Spleen (tissue), 11 donors: ENCODE measurements at regions not wholly inside any gene's neighbourhood (a gene's known extent, or its start where the extent isn't known, plus 50 kb on each side); places are given as distances from the start of the nearest gene placed in this dataset.

ENCODE experiments used
- DNase-seq: peaks from one replicate; pipeline ENCODE4 v3.0.0-alpha.2; 2020
- H3K27ac ChIP-seq, 8 donors: fragments of 200-600 bp; sonication (generic) in 7 of 8; 1 replicate in 4 of 8; 2 replicates in 4 of 8; pipeline versions ENCODE4 v1.5.0 to v1.8.0; 2016 to 2021; ENCODE audit warnings: inconsistent platforms in 4 of 8, mild to moderate bottlenecking in 4 of 8, moderate library complexity in 1 of 8
- H3K27me3 ChIP-seq, 7 donors: fragments of 200-600 bp; sonication (generic) in 6 of 7; replicated peaks in 1 of 7; 1 replicate in 4 of 7; 2 replicates in 3 of 7; pipeline versions ENCODE4 v1.5.0 to v1.8.0; 2016 to 2021; ENCODE audit warnings: inconsistent platforms in 3 of 7, mild to moderate bottlenecking in 1 of 7
- H3K36me3 ChIP-seq, 6 donors: fragments of 200-600 bp; sonication (generic) in 5 of 6; 1 replicate in 4 of 6; 2 replicates in 2 of 6; pipeline versions ENCODE4 v1.5.0 to v1.8.0; 2016 to 2021; ENCODE audit warnings: inconsistent platforms in 2 of 6
- H3K4me1 ChIP-seq, 6 donors: fragments of 200-600 bp; sonication (generic) in 5 of 6; 1 replicate in 3 of 6; 2 replicates in 3 of 6; pipeline versions ENCODE4 v1.5.0 to v1.8.0; 2016 to 2021; ENCODE audit warnings: inconsistent platforms in 3 of 6
- H3K4me3 ChIP-seq, 8 donors: fragments of 200-600 bp; sonication (generic) in 7 of 8; 1 replicate in 4 of 8; 2 replicates in 4 of 8; pipeline versions ENCODE4 v1.5.0 to v1.8.0; 2016 to 2021; ENCODE audit warnings: inconsistent platforms in 4 of 8, mild to moderate bottlenecking in 4 of 8, moderate library complexity in 2 of 8
- H3K9me3 ChIP-seq, 8 donors: fragments of 200-600 bp; sonication (generic) in 7 of 8; 1 replicate in 4 of 8; 2 replicates in 4 of 8; pipeline versions ENCODE4 v1.5.0 to v1.8.0; 2016 to 2021; ENCODE audit warnings: inconsistent platforms in 4 of 8
- CTCF ChIP-seq, 11 experiments: fragments of 200-600 bp in 7 of 11; fragments of 450-650 bp in 4 of 11; sonication (generic) in 4 of 11; IDR thresholded peaks in 8 of 11; conservative IDR thresholded peaks in 3 of 11; 1 replicate in 7 of 11; 2 replicates in 4 of 11; pipeline versions ENCODE4 v1.4.0 to v1.8.0; 2016 to 2021; ENCODE audit warnings: antibody characterized with exemption in 11 of 11, inconsistent platforms in 4 of 11, mild to moderate bottlenecking in 1 of 11
- POLR2A ChIP-seq, 3 donors: fragments of 450-650 bp; IDR thresholded peaks; one replicate each; pipeline ENCODE4 v1.5.1; 2017; ENCODE audit warnings: antibody characterized with exemption in 3 of 3, mild to moderate bottlenecking in 1 of 3
- POLR2AphosphoS5 ChIP-seq, 3 donors: sonication (generic); formaldehyde crosslinking; IDR thresholded peaks; one replicate each; pipeline ENCODE4 v1.5.1; 2017; ENCODE audit warnings: antibody characterized with exemption in 3 of 3
- WGBS, 5 donors: extraction: QIAGEN DNeasy Blood & Tissue Kit in 3 of 5; methylation state at CpG; one replicate each; pipeline versions ENCODE4 v1.1.5 to v1.1.7; 2013 to 2018; 5-methylcytosine and 5-hydroxymethylcytosine counted together
- intact Hi-C: fragments of 100-400 bp; cut with DNase I; formaldehyde crosslinking; loops from one replicate; pipeline ENCODE4 v1.15.0; 2023; ENCODE audit warnings: low total_unique reads
- donor health status: healthy with polysubstance abuse.
- donor health status: DM: no; HTN: no; CAD: no; lungs with moderate emphysema.
- donor health status: DM: no; HTN: no; CAD: no.
- donor health status: Bipolar disorder and iron deficiency.
- donor health status: healthy.
- donor health status: DM: no; HTN: no; CAD: no.
- donor health status: DM: yes; HTN: yes; CAD: no.

- Histone ChIP-seq H3K9me3 (peaks cover 0 to 14% (median 4%) of the 10 kb centered on the region in 8 donors), H3K36me3 (no peaks in the 10 kb centered on the region), H3K27ac (no peak overlapping the region), H3K4me1 (no peaks in the 10 kb centered on the region), H3K4me3 (no peak overlapping the region), H3K27me3 (peaks cover 0 to 6% (median 0%) of the 10 kb centered on the region in 7 donors)
- intact Hi-C loops: no loop called here
- TF ChIP-seq POLR2A (IDR thresholded peaks at IDR 0.05): no peak
- no peak for TF ChIP-seq POLR2AphosphoS5 (IDR thresholded peaks at IDR 0.05)
- TF ChIP-seq CTCF (IDR thresholded peaks at IDR 0.05 in 8 of 11, conservative IDR thresholded peaks at IDR 0.05 in 3 of 11): no peak
- 16 to 33% (median 19%) methylated on average over 1 of the region's 1 CpG for WGBS, 5 donors
- DNase-seq: no peak
These were observed 343.9 kb upstream of the CADM1 start for GRCh38 chr11:115848080-115848479.

GRCh38 chr11:115845872-115846271 lies 341.7 kb upstream of the CADM1 start:
- WGBS, 5 donors: 79 to 100% (median 96%) methylated on average over 1 of the region's 1 CpG
- no peak overlapping the region for H3K4me3 ChIP-seq
- no peaks in the 10 kb centered on the region for H3K4me1 ChIP-seq
- peaks cover 0 to 6% (median 0%) of the 10 kb centered on the region in 7 donors for H3K27me3 ChIP-seq
- no peak overlapping the region for H3K27ac ChIP-seq
- intact Hi-C loops: no loop called here
- DNase-seq: no peak
- TF ChIP-seq CTCF (IDR thresholded peaks at IDR 0.05 in 8 of 11, conservative IDR thresholded peaks at IDR 0.05 in 3 of 11): no peak
- TF ChIP-seq POLR2A (IDR thresholded peaks at IDR 0.05): no peak
- no peak for TF ChIP-seq POLR2AphosphoS5 (IDR thresholded peaks at IDR 0.05)
- no peaks in the 10 kb centered on the region for H3K36me3 ChIP-seq
- peaks cover 0 to 14% (median 3%) of the 10 kb centered on the region in 8 donors for H3K9me3 ChIP-seq

- Histone ChIP-seq H3K36me3 (no peaks in the 10 kb centered on the region), H3K4me3 (no peak overlapping the region), H3K9me3 (no peaks in the 10 kb centered on the region), H3K27ac (no peak overlapping the region), H3K27me3 (peaks cover 0 to 6% (median 0%) of the 10 kb centered on the region in 7 donors), H3K4me1 (no peaks in the 10 kb centered on the region)
- TF ChIP-seq POLR2AphosphoS5 (IDR thresholded peaks at IDR 0.05): no peak
- no peak for TF ChIP-seq POLR2A (IDR thresholded peaks at IDR 0.05)
- TF ChIP-seq CTCF (IDR thresholded peaks at IDR 0.05 in 8 of 11, conservative IDR thresholded peaks at IDR 0.05 in 3 of 11): no peak
- intact Hi-C loops: no loop called here
- 56 to 68% (median 63%) methylated on average over 3 of the region's 3 CpGs for WGBS, 5 donors
- DNase-seq: no peak
These were observed 339.5 kb upstream of the CADM1 start for GRCh38 chr11:115843685-115844084.

- Histone ChIP-seq H3K9me3 (no peaks in the 10 kb centered on the region), H3K4me1 (no peaks in the 10 kb centered on the region), H3K27ac (no peak overlapping the region), H3K27me3 (peaks cover 0 to 6% (median 0%) of the 10 kb centered on the region in 7 donors), H3K4me3 (no peak overlapping the region), H3K36me3 (no peaks in the 10 kb centered on the region)
- TF ChIP-seq POLR2A (IDR thresholded peaks at IDR 0.05): no peak
- no peak for TF ChIP-seq CTCF (IDR thresholded peaks at IDR 0.05 in 8 of 11, conservative IDR thresholded peaks at IDR 0.05 in 3 of 11)
- no peak for TF ChIP-seq POLR2AphosphoS5 (IDR thresholded peaks at IDR 0.05)
- no peak for DNase-seq
- intact Hi-C loops: no loop called here
- 72 to 74% (median 74%) methylated on average over 1 of the region's 1 CpG for WGBS, 5 donors
These were observed 338.9 kb upstream of the CADM1 start for GRCh38 chr11:115843111-115843510.
